H1 (cell line): ENCODE measurements at regions not wholly inside any gene's neighbourhood (a gene's known extent, or its start where the extent isn't known, plus 50 kb on each side); places are given as distances from the start of the nearest gene placed in this dataset.

Source experiments
- BCL11A ChIP-seq, 2 experiments: IDR thresholded peaks; one replicate each; pipeline ENCODE4 v1.6.1; 2011; ENCODE audit warnings: low read depth in 2 of 2, low read length in 2 of 2, mild to moderate bottlenecking in 2 of 2
- EGR1 ChIP-seq: IDR thresholded peaks from 2 replicates; pipeline ENCODE4 v1.6.1; 2011; ENCODE audit warnings: low read depth, low read length, borderline replicate concordance
- POLR2A ChIP-seq, 2 experiments: IDR thresholded peaks; 1 replicate in 1 of 2; 2 replicates in 1 of 2; pipeline ENCODE4 v1.6.1; 2011; ENCODE audit warnings: low read depth in 2 of 2, low read length in 2 of 2, mild to moderate bottlenecking in 2 of 2; ENCODE audit errors: control extremely low read depth in 1 of 2
- SIN3A ChIP-seq, 2 experiments: IDR thresholded peaks in 1 of 2; conservative IDR thresholded peaks in 1 of 2; 2 replicates each; pipeline ENCODE4 v1.6.1; 2011 to 2012; ENCODE audit warnings: low read length in 2 of 2, improper control_type of control experiment in 1 of 2, low read depth in 1 of 2, mild to moderate bottlenecking in 1 of 2
- TAF1 ChIP-seq: IDR thresholded peaks from 2 replicates; pipeline ENCODE4 v1.6.1; 2011; ENCODE audit warnings: mild to moderate bottlenecking, low read depth, low read length
- TCF12 ChIP-seq: IDR thresholded peaks from 2 replicates; pipeline ENCODE4 v1.6.1; 2011; ENCODE audit warnings: low read depth, mild to moderate bottlenecking, low read length
- TEAD4 ChIP-seq: IDR thresholded peaks from 2 replicates; pipeline ENCODE4 v1.6.1; 2012; ENCODE audit warnings: low read depth, low read length, inconsistent platforms, mixed read lengths
- YY1 ChIP-seq: IDR thresholded peaks from 2 replicates; pipeline ENCODE4 v1.6.1; 2011; ENCODE audit warnings: low read depth, mild to moderate bottlenecking, low read length
- TF ChIP-seq, protein P1 (sequence below), 3 experiments: IDR thresholded peaks; 1 replicate in 2 of 3; 2 replicates in 1 of 3; pipeline versions ENCODE4 v1.5.1 to v1.6.1; 2011; ENCODE audit warnings: low read length in 3 of 3, mild to moderate bottlenecking in 3 of 3, inconsistent platforms in 2 of 3, low read depth in 1 of 3, moderate library complexity in 1 of 3; ENCODE audit not compliant: insufficient read depth in 1 of 3; ENCODE audit errors: control extremely low read depth in 1 of 3

DNA sequence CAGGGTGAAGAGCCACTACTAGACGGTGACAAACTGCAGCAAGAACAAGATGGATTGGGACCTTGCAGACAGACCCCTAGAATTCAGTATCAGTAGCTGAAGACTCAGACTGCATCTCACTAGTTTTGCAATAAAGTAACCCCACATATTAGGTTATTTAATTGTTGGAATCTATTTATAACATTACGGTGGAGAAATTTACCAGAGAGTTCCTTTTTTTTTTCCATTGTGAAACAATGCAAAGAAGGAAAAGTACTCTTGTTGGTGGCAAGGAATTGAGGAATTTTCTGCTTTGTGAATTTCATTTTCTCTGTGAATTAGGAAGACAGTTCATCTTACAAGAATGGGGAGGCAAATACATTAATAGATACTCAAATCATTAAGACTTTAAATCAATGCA is 185.7 kb upstream of the PPFIA2 start:
- TF ChIP-seq BCL11A (IDR thresholded peaks at IDR 0.05; ENCODE audit: low read depth in 2 of 2, low read length in 2 of 2) (no peak), YY1 (no peak), SIN3A (conservative IDR thresholded peaks at IDR 0.05 in 1 of 2, IDR thresholded peaks at IDR 0.05 in 1 of 2; ENCODE audit: low read depth in 1 of 2, low read length in 2 of 2) (no peak), TAF1 (no peak), POLR2A (IDR thresholded peaks at IDR 0.05; ENCODE audit: control extremely low read depth in 1 of 2, low read depth in 2 of 2, low read length in 2 of 2) (no peak), TEAD4 (no peak), TCF12 (no peak), EGR1 (no peak)
- TF ChIP-seq, protein P1, sequence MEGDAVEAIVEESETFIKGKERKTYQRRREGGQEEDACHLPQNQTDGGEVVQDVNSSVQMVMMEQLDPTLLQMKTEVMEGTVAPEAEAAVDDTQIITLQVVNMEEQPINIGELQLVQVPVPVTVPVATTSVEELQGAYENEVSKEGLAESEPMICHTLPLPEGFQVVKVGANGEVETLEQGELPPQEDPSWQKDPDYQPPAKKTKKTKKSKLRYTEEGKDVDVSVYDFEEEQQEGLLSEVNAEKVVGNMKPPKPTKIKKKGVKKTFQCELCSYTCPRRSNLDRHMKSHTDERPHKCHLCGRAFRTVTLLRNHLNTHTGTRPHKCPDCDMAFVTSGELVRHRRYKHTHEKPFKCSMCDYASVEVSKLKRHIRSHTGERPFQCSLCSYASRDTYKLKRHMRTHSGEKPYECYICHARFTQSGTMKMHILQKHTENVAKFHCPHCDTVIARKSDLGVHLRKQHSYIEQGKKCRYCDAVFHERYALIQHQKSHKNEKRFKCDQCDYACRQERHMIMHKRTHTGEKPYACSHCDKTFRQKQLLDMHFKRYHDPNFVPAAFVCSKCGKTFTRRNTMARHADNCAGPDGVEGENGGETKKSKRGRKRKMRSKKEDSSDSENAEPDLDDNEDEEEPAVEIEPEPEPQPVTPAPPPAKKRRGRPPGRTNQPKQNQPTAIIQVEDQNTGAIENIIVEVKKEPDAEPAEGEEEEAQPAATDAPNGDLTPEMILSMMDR (IDR thresholded peaks at IDR 0.05; ENCODE audit: control extremely low read depth in 1 of 3, insufficient read depth in 1 of 3, low read depth in 1 of 3, low read length in 3 of 3), result no peak
